Gastroesophageal sphincter (tissue), 4 donors: ENCODE measurements at regions not wholly inside any gene's neighbourhood (a gene's known extent, or its start where the extent isn't known, plus 50 kb on each side); places are given as distances from the start of the nearest gene placed in this dataset.

ENCODE experiments used
- ATAC-seq: fragments of 150-250 bp; one replicate; pipeline ENCODE4 v1.9.1; 2016; ENCODE audit warnings: mild to moderate bottlenecking, moderate library complexity
- H3K27ac ChIP-seq, 4 donors: fragments of 200-600 bp; sonication (generic) in 3 of 4; 1 replicate in 3 of 4; 2 replicates in 1 of 4; pipeline ENCODE4 v1.5.1; 2016 to 2019
- H3K27me3 ChIP-seq: fragments of 200-600 bp; sonication (generic); one replicate; pipeline ENCODE4 v1.5.1; 2019
- H3K36me3 ChIP-seq, 2 donors: fragments of 200-600 bp; sonication (generic); one replicate each; pipeline ENCODE4 v1.5.1; 2019; ENCODE audit warnings: control low read depth in 1 of 2
- H3K4me1 ChIP-seq, 3 donors: fragments of 200-600 bp; sonication (generic); 1 replicate in 2 of 3; 2 replicates in 1 of 3; pipeline ENCODE4 v1.5.1; 2016 to 2019; ENCODE audit warnings: control low read depth in 2 of 3
- H3K4me3 ChIP-seq, 2 donors: fragments of 200-600 bp; sonication (generic); one replicate each; pipeline ENCODE4 v1.5.1; 2019; ENCODE audit warnings: mild to moderate bottlenecking in 1 of 2, moderate library complexity in 1 of 2
- H3K9me3 ChIP-seq, 3 donors: fragments of 200-600 bp; sonication (generic); one replicate each; pipeline ENCODE4 v1.5.1; 2017 to 2019; ENCODE audit warnings: control low read depth in 2 of 3
- CTCF ChIP-seq, 4 experiments: fragments of 200-600 bp in 2 of 4; fragments of 450-650 bp in 2 of 4; sonication (generic) in 1 of 4; IDR thresholded peaks; one replicate each; pipeline ENCODE4 v1.5.1; 2017 to 2019; ENCODE audit warnings: antibody characterized with exemption in 4 of 4, mild to moderate bottlenecking in 2 of 4, moderate library complexity in 2 of 4
- EP300 ChIP-seq: sonication (generic); formaldehyde crosslinking; IDR thresholded peaks from one replicate; pipeline ENCODE4 v1.6.1; 2017; ENCODE audit warnings: antibody characterized with exemption, mild to moderate bottlenecking
- POLR2A ChIP-seq, 2 donors: fragments of 450-650 bp; IDR thresholded peaks; one replicate each; pipeline ENCODE4 v1.6.1; 2017; ENCODE audit warnings: antibody characterized with exemption in 2 of 2, mild to moderate bottlenecking in 2 of 2, moderate library complexity in 1 of 2
- POLR2AphosphoS5 ChIP-seq: sonication (generic); formaldehyde crosslinking; IDR thresholded peaks from one replicate; pipeline ENCODE4 v1.6.1; 2017; ENCODE audit warnings: antibody characterized with exemption
- WGBS, 2 donors: methylation state at CpG; one replicate each; pipeline ENCODE4 v1.1.5; 2018; ENCODE audit warnings: low coverage in 1 of 2; 5-methylcytosine and 5-hydroxymethylcytosine counted together

- 67 to 82% methylated on average over 6 of the region's 6 CpGs for WGBS, 2 donors
- H3K9me3 ChIP-seq, result no peaks in the 10 kb centered on the region
- TF ChIP-seq EP300 (no peak), POLR2A (IDR thresholded peaks at IDR 0.05) (no peak), CTCF (IDR thresholded peaks at IDR 0.05) (no peak), POLR2AphosphoS5 (no peak)
- no peaks in the 10 kb centered on the region for H3K27me3 ChIP-seq
- H3K4me1 ChIP-seq, result peaks cover 0 to 64% (median 26%) of the 10 kb centered on the region in 3 donors
- no peak overlapping the region for H3K4me3 ChIP-seq
- no peaks in the 10 kb centered on the region for H3K36me3 ChIP-seq
- H3K27ac ChIP-seq, result peak overlapping the region; percentile 53 to 82 (median 68)
- no peak for ATAC-seq
Measured at GRCh38 chr3:30443756-30444673, 162.4 kb upstream of the TGFBR2 start.

- Histone ChIP-seq H3K36me3 (no peaks in the 10 kb centered on the region), H3K9me3 (peaks cover 0 to 7% (median 0%) of the 10 kb centered on the region in 3 donors), H3K4me1 (peaks cover 0 to 40% (median 12%) of the 10 kb centered on the region in 3 donors), H3K27ac (peak overlapping the region in 2 of 4 donors; percentile 14 to 32), H3K27me3 (no peaks in the 10 kb centered on the region), H3K4me3 (no peak overlapping the region)
- WGBS, 2 donors, result 68 to 79% methylated on average over 5 of the region's 5 CpGs
- ATAC-seq, result no peak
- TF ChIP-seq EP300, result no peak
Measured at GRCh38 chr3:30448450-30449289, 157.7 kb upstream of the TGFBR2 start.

- TF ChIP-seq POLR2A (IDR thresholded peaks at IDR 0.05) (no peak), CTCF (IDR thresholded peaks at IDR 0.05) (no peak), POLR2AphosphoS5 (no peak), EP300 (no peak)
- peaks cover 0 to 7% (median 0%) of the 10 kb centered on the region in 3 donors for H3K9me3 ChIP-seq
- H3K4me3 ChIP-seq, result no peak overlapping the region
- WGBS, 2 donors, result 93 to 100% methylated on average over 1 of the region's 1 CpG
- no peaks in the 10 kb centered on the region for H3K36me3 ChIP-seq
- peak overlapping the region in 2 of 4 donors; percentile 14 to 32 for H3K27ac ChIP-seq
- no peaks in the 10 kb centered on the region for H3K27me3 ChIP-seq
- H3K4me1 ChIP-seq, result peaks cover 0 to 36% (median 10%) of the 10 kb centered on the region in 3 donors
- ATAC-seq, result no peak
Measured at GRCh38 chr3:30449290-30449632, 157.1 kb upstream of the TGFBR2 start.

GRCh38 chr3:30452446-30452845, 154.0 kb upstream of the TGFBR2 start:
- TF ChIP-seq POLR2AphosphoS5 (no peak), POLR2A (IDR thresholded peaks at IDR 0.05) (no peak), EP300 (no peak), CTCF (IDR thresholded peaks at IDR 0.05) (no peak)
- no peak overlapping the region for H3K4me3 ChIP-seq
- no peaks in the 10 kb centered on the region for H3K27me3 ChIP-seq
- H3K27ac ChIP-seq, result peak overlapping the region in 1 of 4 donors; percentile 5
- H3K4me1 ChIP-seq, result peaks cover 0 to 35% (median 7%) of the 10 kb centered on the region in 3 donors
- ATAC-seq, result no peak
- H3K36me3 ChIP-seq, result no peaks in the 10 kb centered on the region
- WGBS, 2 donors, result 76% methylated on average over 2 to 3 of the region's 3 CpGs
- H3K9me3 ChIP-seq, result peaks cover 0 to 7% (median 0%) of the 10 kb centered on the region in 3 donors

- 44 to 46% methylated on average over 4 of the region's 4 CpGs for WGBS, 2 donors
Measured at GRCh38 chr3:30453360-30454039, 152.9 kb upstream of the TGFBR2 start.

More at GRCh38 chr3:30453360-30454039, 152.9 kb upstream of the TGFBR2 start:
- H3K27me3 ChIP-seq, result no peaks in the 10 kb centered on the region
- H3K9me3 ChIP-seq, result peaks cover 0 to 7% (median 0%) of the 10 kb centered on the region in 3 donors
- peak overlapping the region in 1 of 4 donors; percentile 6 for H3K27ac ChIP-seq
- H3K4me3 ChIP-seq, result no peak overlapping the region
- H3K36me3 ChIP-seq, result no peaks in the 10 kb centered on the region
- ATAC-seq, result no peak
- peaks cover 0 to 30% (median 7%) of the 10 kb centered on the region in 3 donors for H3K4me1 ChIP-seq
- TF ChIP-seq POLR2AphosphoS5 (no peak), POLR2A (IDR thresholded peaks at IDR 0.05) (no peak), EP300 (no peak), CTCF (IDR thresholded peaks at IDR 0.05) (no peak)
